Stimulated activated effector memory CD8-positive, alpha-beta T cell treated with anti-CD3 and anti-CD28 coated beads, Interleukin-12 subunit alpha, Interleukin-12 subunit beta, amount 100 ng/mL, for 72 hours (primary cell): ENCODE measurements at regions not wholly inside any gene's neighbourhood (a gene's known extent, or its start where the extent isn't known, plus 50 kb on each side); places are given as distances from the start of the nearest gene placed in this dataset.
A peak's percentile ranks its signal among the peaks of the same experiment; 100 is the strongest.

Experiments used
- ATAC-seq: fragments of 150-1000 bp; cut with Tn5 transposase; 2 replicates; pipeline ENCODE4 v1.10.0; 2021
- DNase-seq, 2 donors: peaks; one replicate each; pipeline ENCODE4 v3.0.0; 2021 to 2022; ENCODE audit warnings: low spot score in 2 of 2
- H3K27ac Mint-ChIP-seq: one replicate; pipeline ENCODE4 v1.8.0; 2022; ENCODE audit warnings: mild to moderate bottlenecking, mixed read lengths
- H3K36me3 Mint-ChIP-seq: one replicate; pipeline ENCODE4 v1.8.0; 2022; ENCODE audit warnings: mild to moderate bottlenecking, mixed read lengths
- H3K4me1 Mint-ChIP-seq: one replicate; pipeline ENCODE4 v1.8.0; 2022; ENCODE audit warnings: mixed read lengths
- H3K4me3 Mint-ChIP-seq: one replicate; pipeline ENCODE4 v1.8.0; 2022; ENCODE audit warnings: mild to moderate bottlenecking, mixed read lengths
- H3K9me3 Mint-ChIP-seq: one replicate; pipeline ENCODE4 v1.8.0; 2022; ENCODE audit warnings: mixed read lengths

GRCh38 chr9:82695704-82696103 is 367.2 kb downstream of the RASEF start:
- H3K4me1 Mint-ChIP-seq: no peaks in the 10 kb centered on the region
- H3K4me3 Mint-ChIP-seq: no peak overlapping the region

GRCh38 chr9:82706786-82707185 is 356.2 kb downstream of the RASEF start:
- no peak overlapping the region for H3K4me3 Mint-ChIP-seq
- peaks cover 26% of the 10 kb centered on the region for H3K9me3 Mint-ChIP-seq
- H3K4me1 Mint-ChIP-seq: no peaks in the 10 kb centered on the region
- no peak for DNase-seq
- ATAC-seq: no peak
- H3K27ac Mint-ChIP-seq: no peak overlapping the region
- no peaks in the 10 kb centered on the region for H3K36me3 Mint-ChIP-seq

More at GRCh38 chr9:82695704-82696103, 367.2 kb downstream of the RASEF start:
- peaks cover 13% of the 10 kb centered on the region for H3K9me3 Mint-ChIP-seq
- no peak for DNase-seq
- no peak for ATAC-seq
- H3K27ac Mint-ChIP-seq: no peak overlapping the region
- H3K36me3 Mint-ChIP-seq: no peaks in the 10 kb centered on the region

GRCh38 chr9:82716821-82717220 is 346.1 kb downstream of the RASEF start:
- no peaks in the 10 kb centered on the region for H3K36me3 Mint-ChIP-seq
- ATAC-seq (no peak), DNase-seq (no peak)
- no peak overlapping the region for H3K27ac Mint-ChIP-seq
- peaks cover 6% of the 10 kb centered on the region for H3K9me3 Mint-ChIP-seq
- H3K4me1 Mint-ChIP-seq: no peaks in the 10 kb centered on the region
- no peak overlapping the region for H3K4me3 Mint-ChIP-seq

GRCh38 chr9:82720515-82720914 is 342.4 kb downstream of the RASEF start:
- ATAC-seq (no peak), DNase-seq (no peak)
- Mint-ChIP-seq H3K27ac (no peak overlapping the region), H3K36me3 (no peaks in the 10 kb centered on the region), H3K9me3 (peaks cover 3% of the 10 kb centered on the region), H3K4me3 (no peak overlapping the region), H3K4me1 (no peaks in the 10 kb centered on the region)

GRCh38 chr9:82721593-82721992 is 341.3 kb downstream of the RASEF start:
- no peak for DNase-seq
- ATAC-seq: no peak
- no peak overlapping the region for H3K4me3 Mint-ChIP-seq
- no peak overlapping the region for H3K27ac Mint-ChIP-seq
- H3K4me1 Mint-ChIP-seq: no peaks in the 10 kb centered on the region
- H3K9me3 Mint-ChIP-seq: peaks cover 3% of the 10 kb centered on the region
- no peaks in the 10 kb centered on the region for H3K36me3 Mint-ChIP-seq

- no peak for ATAC-seq
- no peak for DNase-seq
- no peaks in the 10 kb centered on the region for H3K36me3 Mint-ChIP-seq
- H3K4me1 Mint-ChIP-seq: no peaks in the 10 kb centered on the region
- peaks cover 3% of the 10 kb centered on the region for H3K9me3 Mint-ChIP-seq
- no peak overlapping the region for H3K27ac Mint-ChIP-seq
- H3K4me3 Mint-ChIP-seq: no peak overlapping the region
Measured at GRCh38 chr9:82722051-82722450, 340.9 kb downstream of the RASEF start.

GRCh38 chr9:82722561-82722960 is 340.4 kb downstream of the RASEF start:
- H3K4me3 Mint-ChIP-seq: no peak overlapping the region
- H3K36me3 Mint-ChIP-seq: no peaks in the 10 kb centered on the region
- ATAC-seq: no peak
- H3K4me1 Mint-ChIP-seq: no peaks in the 10 kb centered on the region
- H3K9me3 Mint-ChIP-seq: peaks cover 3% of the 10 kb centered on the region
- no peak overlapping the region for H3K27ac Mint-ChIP-seq
- DNase-seq: no peak

- H3K4me1 Mint-ChIP-seq: no peaks in the 10 kb centered on the region
- ATAC-seq: peak; percentile 28
- DNase-seq: no peak
- H3K4me3 Mint-ChIP-seq: no peak overlapping the region
- peaks cover 7% of the 10 kb centered on the region for H3K9me3 Mint-ChIP-seq
- H3K27ac Mint-ChIP-seq: no peak overlapping the region
- no peaks in the 10 kb centered on the region for H3K36me3 Mint-ChIP-seq
Measured at GRCh38 chr9:82726424-82727276, 336.3 kb downstream of the RASEF start.

GRCh38 chr9:82729141-82729540 is 333.8 kb downstream of the RASEF start:
- ATAC-seq (no peak), DNase-seq (no peak)
- Mint-ChIP-seq H3K4me3 (no peak overlapping the region), H3K4me1 (no peaks in the 10 kb centered on the region), H3K36me3 (no peaks in the 10 kb centered on the region), H3K9me3 (peaks cover 15% of the 10 kb centered on the region), H3K27ac (no peak overlapping the region)

GRCh38 chr9:82729991-82730589 is 332.9 kb downstream of the RASEF start:
- DNase-seq: no peak
- ATAC-seq: no peak
- Mint-ChIP-seq H3K4me3 (no peak overlapping the region), H3K27ac (no peak overlapping the region), H3K4me1 (no peaks in the 10 kb centered on the region), H3K9me3 (peaks cover 15% of the 10 kb centered on the region), H3K36me3 (no peaks in the 10 kb centered on the region)

- ATAC-seq: no peak
- Mint-ChIP-seq H3K4me3 (no peak overlapping the region), H3K9me3 (peaks cover 19% of the 10 kb centered on the region), H3K4me1 (no peaks in the 10 kb centered on the region), H3K36me3 (no peaks in the 10 kb centered on the region), H3K27ac (no peak overlapping the region)
- no peak for DNase-seq
Measured at GRCh38 chr9:82732928-82733327, 330.0 kb downstream of the RASEF start.

GRCh38 chr9:82736126-82736525 is 326.8 kb downstream of the RASEF start:
- DNase-seq (no peak), ATAC-seq (no peak)
- H3K9me3 Mint-ChIP-seq: peaks cover 14% of the 10 kb centered on the region
- no peak overlapping the region for H3K4me3 Mint-ChIP-seq
- no peak overlapping the region for H3K27ac Mint-ChIP-seq
- H3K4me1 Mint-ChIP-seq: no peaks in the 10 kb centered on the region
- H3K36me3 Mint-ChIP-seq: no peaks in the 10 kb centered on the region

GRCh38 chr9:82736701-82737100 is 326.2 kb downstream of the RASEF start:
- H3K9me3 Mint-ChIP-seq: peaks cover 12% of the 10 kb centered on the region
- H3K36me3 Mint-ChIP-seq: no peaks in the 10 kb centered on the region
- H3K27ac Mint-ChIP-seq: no peak overlapping the region
- H3K4me1 Mint-ChIP-seq: no peaks in the 10 kb centered on the region
- H3K4me3 Mint-ChIP-seq: no peak overlapping the region
- ATAC-seq: no peak
- DNase-seq: no peak

- no peak for ATAC-seq
- H3K4me3 Mint-ChIP-seq: no peak overlapping the region
Measured at GRCh38 chr9:82745919-82746318, 317.0 kb downstream of the RASEF start.

GRCh38 chr9:82750411-82750913 is 312.5 kb downstream of the RASEF start:
- H3K4me3 Mint-ChIP-seq: no peak overlapping the region
- no peak for DNase-seq
- no peaks in the 10 kb centered on the region for H3K4me1 Mint-ChIP-seq
- peaks cover 2% of the 10 kb centered on the region for H3K9me3 Mint-ChIP-seq
- no peak for ATAC-seq
- no peak overlapping the region for H3K27ac Mint-ChIP-seq
- no peaks in the 10 kb centered on the region for H3K36me3 Mint-ChIP-seq

More at GRCh38 chr9:82745919-82746318, 317.0 kb downstream of the RASEF start:
- Mint-ChIP-seq H3K36me3 (no peaks in the 10 kb centered on the region), H3K4me1 (no peaks in the 10 kb centered on the region), H3K27ac (no peak overlapping the region), H3K9me3 (peaks cover 5% of the 10 kb centered on the region)
- DNase-seq: no peak

GRCh38 chr9:82757924-82758323 is 305.0 kb downstream of the RASEF start:
- H3K9me3 Mint-ChIP-seq: peaks cover 5% of the 10 kb centered on the region
- ATAC-seq: no peak

More at GRCh38 chr9:82757924-82758323, 305.0 kb downstream of the RASEF start:
- Mint-ChIP-seq H3K4me1 (no peaks in the 10 kb centered on the region), H3K4me3 (no peak overlapping the region), H3K36me3 (no peaks in the 10 kb centered on the region), H3K27ac (no peak overlapping the region)
- DNase-seq: no peak
